Uterus (tissue), 3 donors: ENCODE measurements at regions not wholly inside any gene's neighbourhood (a gene's known extent, or its start where the extent isn't known, plus 50 kb on each side); places are given as distances from the start of the nearest gene placed in this dataset.

Source experiments
- DNase-seq, 2 donors: peaks; one replicate each; pipeline ENCODE4 v3.0.0-alpha.2; 2019 to 2020
- H3K27ac ChIP-seq, 2 donors: fragments of 200-600 bp; sonication (generic); 1 replicate in 1 of 2; 2 replicates in 1 of 2; pipeline ENCODE4 v1.5.1; 2016 to 2018
- H3K27me3 ChIP-seq, 2 donors: fragments of 200-600 bp; sonication (generic); one replicate each; pipeline ENCODE4 v1.5.1; 2018 to 2019; ENCODE audit warnings: control low read depth in 1 of 2
- H3K36me3 ChIP-seq, 2 donors: fragments of 200-600 bp; sonication (generic); one replicate each; pipeline ENCODE4 v1.5.1; 2019; ENCODE audit warnings: control low read depth in 1 of 2
- H3K4me1 ChIP-seq, 2 donors: fragments of 200-600 bp; sonication (generic); one replicate each; pipeline ENCODE4 v1.5.1; 2018 to 2019; ENCODE audit warnings: control low read depth in 1 of 2
- H3K4me3 ChIP-seq, 2 donors: fragments of 200-600 bp; sonication (generic); 1 replicate in 1 of 2; 2 replicates in 1 of 2; pipeline ENCODE4 v1.5.1; 2018 to 2019; ENCODE audit warnings: mild to moderate bottlenecking in 1 of 2
- H3K9me3 ChIP-seq, 2 donors: fragments of 200-600 bp; sonication (generic); one replicate each; pipeline ENCODE4 v1.5.1; 2019; ENCODE audit warnings: control low read depth in 1 of 2
- POLR2A ChIP-seq, 2 donors: fragments of 450-650 bp; IDR thresholded peaks; one replicate each; pipeline ENCODE4 v1.6.1; 2016; ENCODE audit warnings: antibody characterized with exemption in 2 of 2, mild to moderate bottlenecking in 1 of 2, moderate library complexity in 1 of 2
- intact Hi-C: fragments of 100-400 bp; cut with DNase I; formaldehyde crosslinking; loops from one replicate; pipeline ENCODE4 v1.15.1; 2023; ENCODE audit warnings: low total_unique reads
- TF ChIP-seq, protein P1 (sequence below), 4 experiments: fragments of 200-600 bp in 2 of 4; fragments of 450-650 bp in 2 of 4; sonication (generic) in 2 of 4; IDR thresholded peaks; one replicate each; pipeline ENCODE4 v1.5.1; 2016 to 2019; ENCODE audit warnings: antibody characterized with exemption in 4 of 4, mild to moderate bottlenecking in 2 of 4, moderate library complexity in 1 of 4
- donor health status: DM: yes; HTN: yes; CAD: no.

DNA sequence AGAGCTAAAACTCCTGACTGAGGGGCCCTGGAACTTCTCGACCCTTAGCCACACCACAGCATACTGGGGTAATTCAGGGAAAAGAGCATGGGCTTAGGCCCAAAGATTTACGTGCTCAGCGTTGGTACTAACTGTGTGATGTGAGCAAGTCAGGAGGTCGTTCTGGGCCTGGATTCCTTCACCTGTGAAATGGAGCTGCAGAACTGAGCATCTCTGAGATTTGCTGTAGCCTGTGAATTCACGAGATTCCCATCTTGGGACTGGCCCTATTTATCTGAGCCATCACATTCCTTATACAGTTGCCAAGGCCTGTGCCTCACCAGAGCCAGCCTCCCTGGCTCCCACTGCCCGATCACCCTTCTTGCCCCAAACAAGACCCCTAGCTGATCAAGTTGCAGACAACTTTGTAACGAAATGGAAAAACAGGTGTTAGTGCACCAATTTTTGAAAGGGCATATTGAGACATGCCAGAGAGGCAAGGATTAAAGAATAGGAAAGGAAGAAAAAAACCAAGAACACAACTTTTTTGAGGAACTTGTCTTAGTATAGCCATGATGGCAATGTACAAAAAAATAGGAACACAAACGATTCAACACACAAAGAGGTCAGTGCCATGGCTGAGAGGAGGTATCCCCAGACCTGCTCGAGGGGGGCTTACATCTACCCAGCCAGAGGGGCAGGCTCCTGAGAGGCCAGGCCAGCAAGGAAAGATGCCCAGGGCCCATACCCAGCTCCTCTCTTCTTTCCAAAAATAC, 323.0 kb upstream of the JARID2 start:
- intact Hi-C loops: no loop called here
- Histone ChIP-seq H3K9me3 (no peaks in the 10 kb centered on the region), H3K4me3 (no peak overlapping the region), H3K4me1 (no peaks in the 10 kb centered on the region), H3K27me3 (no peaks in the 10 kb centered on the region), H3K27ac (no peak overlapping the region), H3K36me3 (no peaks in the 10 kb centered on the region)
- no peak for DNase-seq
- TF ChIP-seq POLR2A (IDR thresholded peaks at IDR 0.05): no peak
- TF ChIP-seq, protein P1, sequence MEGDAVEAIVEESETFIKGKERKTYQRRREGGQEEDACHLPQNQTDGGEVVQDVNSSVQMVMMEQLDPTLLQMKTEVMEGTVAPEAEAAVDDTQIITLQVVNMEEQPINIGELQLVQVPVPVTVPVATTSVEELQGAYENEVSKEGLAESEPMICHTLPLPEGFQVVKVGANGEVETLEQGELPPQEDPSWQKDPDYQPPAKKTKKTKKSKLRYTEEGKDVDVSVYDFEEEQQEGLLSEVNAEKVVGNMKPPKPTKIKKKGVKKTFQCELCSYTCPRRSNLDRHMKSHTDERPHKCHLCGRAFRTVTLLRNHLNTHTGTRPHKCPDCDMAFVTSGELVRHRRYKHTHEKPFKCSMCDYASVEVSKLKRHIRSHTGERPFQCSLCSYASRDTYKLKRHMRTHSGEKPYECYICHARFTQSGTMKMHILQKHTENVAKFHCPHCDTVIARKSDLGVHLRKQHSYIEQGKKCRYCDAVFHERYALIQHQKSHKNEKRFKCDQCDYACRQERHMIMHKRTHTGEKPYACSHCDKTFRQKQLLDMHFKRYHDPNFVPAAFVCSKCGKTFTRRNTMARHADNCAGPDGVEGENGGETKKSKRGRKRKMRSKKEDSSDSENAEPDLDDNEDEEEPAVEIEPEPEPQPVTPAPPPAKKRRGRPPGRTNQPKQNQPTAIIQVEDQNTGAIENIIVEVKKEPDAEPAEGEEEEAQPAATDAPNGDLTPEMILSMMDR (IDR thresholded peaks at IDR 0.05): no peak

DNA sequence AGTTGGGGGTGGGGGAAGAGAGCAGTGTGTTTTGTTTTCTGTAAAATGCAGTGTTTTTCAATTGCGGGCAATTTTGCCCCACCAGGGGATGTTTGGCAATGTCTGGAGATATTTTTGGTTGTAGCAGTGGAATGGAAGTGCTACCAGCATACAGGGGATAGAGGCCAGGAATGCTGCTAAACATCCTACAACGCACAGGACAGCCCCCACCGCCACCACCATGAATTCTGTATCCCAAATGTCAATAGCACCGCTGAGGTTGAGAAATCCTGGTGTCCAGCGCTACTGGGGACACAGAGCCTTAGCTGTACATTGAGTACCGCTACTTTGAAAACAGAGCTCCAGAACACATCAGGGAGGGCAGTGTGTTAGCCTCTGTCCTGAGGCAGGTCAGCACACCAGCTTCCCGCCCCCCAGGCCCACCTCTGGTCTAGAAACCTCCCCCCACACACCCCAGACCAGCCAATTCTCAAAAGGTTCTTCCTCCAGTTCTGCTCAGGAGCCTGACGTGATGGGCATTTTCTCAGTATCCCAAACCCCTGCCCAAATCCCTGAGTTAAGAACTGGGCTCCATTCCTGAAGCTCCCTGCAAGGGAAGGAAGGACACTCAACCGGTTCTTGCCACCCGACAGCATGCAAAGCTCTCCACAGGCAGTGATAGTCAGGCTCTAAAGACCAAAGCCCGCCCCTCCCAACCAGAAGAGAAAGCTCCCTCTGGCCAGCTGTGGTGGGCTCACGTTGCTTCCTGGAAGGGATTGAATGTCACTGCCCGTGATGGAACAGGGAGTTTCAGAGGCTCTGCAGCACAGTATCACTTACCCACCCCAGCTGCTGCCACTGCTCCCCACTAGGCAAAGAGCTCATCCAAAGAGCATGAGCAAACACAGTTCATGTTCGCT, 321.5 kb upstream of the JARID2 start:
- Histone ChIP-seq H3K36me3 (no peaks in the 10 kb centered on the region), H3K27ac (no peak overlapping the region), H3K9me3 (no peaks in the 10 kb centered on the region), H3K27me3 (no peaks in the 10 kb centered on the region), H3K4me1 (no peaks in the 10 kb centered on the region), H3K4me3 (no peak overlapping the region)
- intact Hi-C loops: no loop called here
- no peak for TF ChIP-seq POLR2A (IDR thresholded peaks at IDR 0.05)
- TF ChIP-seq, protein P1 (IDR thresholded peaks at IDR 0.05): no peak
- no peak for DNase-seq

DNA sequence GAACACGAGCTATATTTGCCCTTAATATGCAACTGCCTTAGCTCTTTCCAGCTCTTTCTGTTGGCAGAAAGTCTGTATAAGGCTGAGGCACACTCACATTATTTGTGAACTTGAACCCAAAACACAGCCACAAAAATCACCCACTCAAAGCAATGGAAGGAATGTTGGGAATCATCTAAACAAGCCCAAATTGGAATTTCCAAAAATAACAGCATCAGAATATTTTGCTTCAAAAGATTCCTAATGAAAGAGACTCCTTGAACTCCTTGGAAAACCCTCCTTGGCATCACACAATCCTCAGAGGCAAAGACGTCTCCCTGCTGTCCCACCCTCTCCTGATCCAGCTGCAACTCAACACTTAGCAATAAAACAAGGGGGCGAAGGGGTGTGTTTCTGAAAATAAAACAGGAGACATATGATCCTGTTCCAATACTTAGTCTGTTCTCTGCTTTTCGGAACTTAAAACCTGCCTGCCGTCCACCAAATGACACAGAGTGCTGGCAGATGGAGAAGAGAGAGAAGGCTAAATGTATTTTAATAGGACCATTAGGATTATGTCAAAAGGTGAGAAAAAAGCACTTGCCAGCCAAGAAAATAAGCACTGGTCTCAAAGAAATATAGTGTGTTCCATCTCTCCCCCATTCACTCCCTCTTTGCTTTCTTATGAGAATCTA, 320.7 kb upstream of the JARID2 start:
- no peaks in the 10 kb centered on the region for H3K9me3 ChIP-seq
- H3K36me3 ChIP-seq: no peaks in the 10 kb centered on the region
- TF ChIP-seq POLR2A (IDR thresholded peaks at IDR 0.05): no peak
- TF ChIP-seq, protein P1 (IDR thresholded peaks at IDR 0.05): no peak
- H3K4me3 ChIP-seq: no peak overlapping the region
- intact Hi-C loops: no loop called here
- no peaks in the 10 kb centered on the region for H3K4me1 ChIP-seq
- no peaks in the 10 kb centered on the region for H3K27me3 ChIP-seq
- H3K27ac ChIP-seq: no peak overlapping the region
- no peak for DNase-seq

DNA sequence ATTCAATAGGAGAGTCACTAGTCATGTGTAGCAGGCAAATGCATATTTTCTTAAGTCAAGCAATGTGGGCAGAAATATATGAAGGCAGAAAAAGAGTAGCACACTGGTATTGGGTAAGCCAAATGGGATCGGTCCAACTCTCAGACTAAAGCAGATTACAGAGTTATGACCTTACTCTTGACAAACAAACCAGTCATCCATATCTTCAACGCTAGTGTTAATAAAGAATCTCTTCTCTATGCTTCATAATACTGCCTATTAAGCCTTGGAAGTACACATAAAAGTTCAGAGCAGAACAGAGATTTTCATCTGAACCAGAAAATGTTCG, 320.2 kb upstream of the JARID2 start:
- Histone ChIP-seq H3K4me1 (no peaks in the 10 kb centered on the region), H3K27me3 (no peaks in the 10 kb centered on the region), H3K9me3 (no peaks in the 10 kb centered on the region), H3K36me3 (no peaks in the 10 kb centered on the region), H3K27ac (no peak overlapping the region), H3K4me3 (no peak overlapping the region)
- intact Hi-C loops: no loop called here
- no peak for DNase-seq
- TF ChIP-seq, protein P1 (IDR thresholded peaks at IDR 0.05): no peak
- TF ChIP-seq POLR2A (IDR thresholded peaks at IDR 0.05): no peak

DNA sequence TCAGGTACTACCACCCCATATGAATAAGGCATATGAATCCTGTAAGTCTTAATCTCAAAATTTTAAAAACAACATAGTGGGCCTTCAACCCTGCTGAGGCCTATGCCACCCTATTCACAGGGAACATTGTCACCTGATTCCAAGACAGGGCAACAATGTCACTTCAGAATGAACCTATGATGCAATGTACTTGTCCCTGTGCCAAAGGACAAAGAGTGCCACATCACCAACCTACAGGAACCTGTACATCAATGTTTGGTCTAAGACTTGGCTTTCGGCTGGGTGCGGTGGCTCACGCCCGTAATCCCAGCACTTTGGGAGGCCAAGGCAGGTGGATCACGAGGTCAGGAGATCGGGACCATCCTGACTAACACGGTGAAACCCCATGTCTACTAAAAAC, 318.5 kb upstream of the JARID2 start:
- no peak for DNase-seq
- Histone ChIP-seq H3K4me3 (no peak overlapping the region), H3K9me3 (no peaks in the 10 kb centered on the region)

More for the DNA sequence above, 318.5 kb upstream of the JARID2 start:
- no peak overlapping the region for H3K27ac ChIP-seq
- TF ChIP-seq, protein P1 (IDR thresholded peaks at IDR 0.05): no peak
- no peak for TF ChIP-seq POLR2A (IDR thresholded peaks at IDR 0.05)
- no peaks in the 10 kb centered on the region for H3K4me1 ChIP-seq
- intact Hi-C loops: no loop called here
- no peaks in the 10 kb centered on the region for H3K27me3 ChIP-seq
- no peaks in the 10 kb centered on the region for H3K36me3 ChIP-seq
